Naive thymus-derived CD8-positive, alpha-beta T cell (primary cell): ENCODE measurements at regions not wholly inside any gene's neighbourhood (a gene's known extent, or its start where the extent isn't known, plus 50 kb on each side); places are given as distances from the start of the nearest gene placed in this dataset.

Source experiments
- ATAC-seq, 2 donors: fragments of 150-1000 bp; cut with Tn5 transposase in 1 of 2; sonication (Bioruptor Pico), chemical (Tn5 transposase) in 1 of 2; 1 replicate in 1 of 2; 2 replicates in 1 of 2; pipeline ENCODE4 v1.10.0; 2021; ENCODE audit warnings: mild to moderate bottlenecking in 2 of 2, moderate library complexity in 2 of 2
- POLR2A ChIA-PET: fragments of 350-600 bp; sonication (Branson Sonifier 250); formaldehyde crosslinking; loops from one replicate; lab custom pipeline; 2021; ENCODE audit warnings: antibody characterized with exemption; lab: Charles Lee
- DNase-seq, 10 donors: peaks; one replicate each; pipeline versions ENCODE4 v3.0.0 to v3.0.0-alpha.2; 2020 to 2022
- H3K27ac Mint-ChIP-seq, 10 donors: one replicate each; pipeline ENCODE4 v1.8.0; 2020 to 2022; ENCODE audit warnings: mild to moderate bottlenecking in 10 of 10, mixed read lengths in 10 of 10, moderate library complexity in 4 of 10, inconsistent platforms in 1 of 10
- H3K27me3 Mint-ChIP-seq, 5 donors: one replicate each; pipeline ENCODE4 v1.8.0; 2021 to 2022; ENCODE audit warnings: mixed read lengths in 5 of 5
- H3K36me3 Mint-ChIP-seq, 3 donors: one replicate each; pipeline ENCODE4 v1.8.0; 2020 to 2022; ENCODE audit warnings: mixed read lengths in 3 of 3, mild to moderate bottlenecking in 2 of 3, inconsistent platforms in 1 of 3
- H3K4me1 Mint-ChIP-seq, 4 donors: one replicate each; pipeline ENCODE4 v1.8.0; 2021 to 2022; ENCODE audit warnings: mixed read lengths in 4 of 4
- H3K4me3 Mint-ChIP-seq, 10 donors: one replicate each; pipeline ENCODE4 v1.8.0; 2020 to 2022; ENCODE audit warnings: mild to moderate bottlenecking in 10 of 10, mixed read lengths in 10 of 10, moderate library complexity in 6 of 10, inconsistent platforms in 1 of 10
- H3K9me3 Mint-ChIP-seq, 9 donors: one replicate each; pipeline ENCODE4 v1.8.0; 2020 to 2022; ENCODE audit warnings: mixed read lengths in 9 of 9, mild to moderate bottlenecking in 3 of 9, inconsistent platforms in 1 of 9, moderate library complexity in 1 of 9

DNA sequence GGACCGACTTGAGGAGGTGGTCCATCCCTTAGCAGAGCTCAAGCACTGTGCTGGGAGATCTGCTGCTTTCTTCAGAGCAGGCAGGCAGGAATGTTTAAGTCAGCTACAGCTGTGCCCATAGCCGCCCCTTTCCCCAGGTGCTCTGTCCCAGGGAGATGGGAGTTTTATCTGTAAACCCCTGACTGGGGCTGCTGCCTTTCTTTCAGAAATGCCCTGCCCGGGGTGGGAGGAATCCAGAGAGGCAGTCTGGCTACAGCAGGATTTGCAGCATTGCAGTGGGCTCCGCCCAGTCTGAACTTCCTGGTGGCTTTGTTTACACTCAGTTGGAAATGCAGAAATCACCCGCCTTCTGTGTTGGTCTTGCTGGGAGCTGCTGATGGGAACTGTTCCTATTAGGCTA, 51.2 kb upstream of the SEMA3A start:
- no peak for DNase-seq
- Mint-ChIP-seq H3K4me3 (no peak overlapping the region), H3K36me3 (peaks cover 0 to 25% (median 5%) of the 10 kb centered on the region in 3 donors), H3K4me1 (peaks cover 0 to 7% (median 0%) of the 10 kb centered on the region in 4 donors), H3K27ac (no peak overlapping the region), H3K27me3 (peaks cover 0 to 5% (median 0%) of the 10 kb centered on the region in 5 donors), H3K9me3 (peaks cover 0 to 37% (median 18%) of the 10 kb centered on the region in 9 donors)
- no peak for ATAC-seq
- POLR2A ChIA-PET, result no interaction called here
